ENCODE measurements at regions not wholly inside any gene's neighbourhood (a gene's known extent, or its start where the extent isn't known, plus 50 kb on each side); places are given as distances from the start of the nearest gene placed in this dataset.
"Not testable (repeated sequence)": the region's sequence is repeated elsewhere in the genome, so short reads cannot be mapped to it uniquely, and the experiment has no call there.

- H3K4me3 ChIP-seq (ENCODE audit: low read length) = no peak overlapping the region
- peak; percentile 11 for DNase-seq (ENCODE audit: low read depth, low spot score)
These were observed 115.2 kb upstream of the LNX1 start for GRCh38 chr4:53706422-53707032.

- H3K4me3 ChIP-seq (ENCODE audit: low read length) = no peak overlapping the region
- DNase-seq (ENCODE audit: low read depth, low spot score) = no peak
These were observed 114.7 kb upstream of the LNX1 start for GRCh38 chr4:53705972-53706371.

- H3K4me3 ChIP-seq (ENCODE audit: low read length) = no peak overlapping the region
- DNase-seq (ENCODE audit: low read depth, low spot score) = no peak
These were observed 114.0 kb upstream of the LNX1 start for GRCh38 chr4:53705151-53705764.

- H3K4me3 ChIP-seq (ENCODE audit: low read length) = no peak overlapping the region
- no peak for DNase-seq (ENCODE audit: low read depth, low spot score)
These were observed 113.0 kb upstream of the LNX1 start for GRCh38 chr4:53704329-53704728.

GRCh38 chr4:53703267-53703655 lies 112.0 kb upstream of the LNX1 start:
- no peak overlapping the region for H3K4me3 ChIP-seq (ENCODE audit: low read length)
- DNase-seq (ENCODE audit: low read depth, low spot score) = no peak

GRCh38 chr4:53702334-53703266 lies 111.3 kb upstream of the LNX1 start:
- H3K4me3 ChIP-seq (ENCODE audit: low read length) = no peak overlapping the region
- no peak for DNase-seq (ENCODE audit: low read depth, low spot score)

- not testable (repeated sequence) for DNase-seq (ENCODE audit: low read depth, low spot score); H3K4me3 ChIP-seq (ENCODE audit: low read length)
These were observed 110.0 kb upstream of the LNX1 start for GRCh38 chr4:53701260-53701659.

- not testable (repeated sequence) for H3K4me3 ChIP-seq (ENCODE audit: low read length); DNase-seq (ENCODE audit: low read depth, low spot score)
These were observed 108.0 kb upstream of the LNX1 start for GRCh38 chr4:53699310-53699709.

- H3K4me3 ChIP-seq (ENCODE audit: low read length) = no peak overlapping the region
- DNase-seq (ENCODE audit: low read depth, low spot score) = no peak
These were observed 105.9 kb upstream of the LNX1 start for GRCh38 chr4:53697016-53697685.

GRCh38 chr4:53695540-53696463 lies 104.5 kb upstream of the LNX1 start:
- no peak for DNase-seq (ENCODE audit: low read depth, low spot score)

GRCh38 chr4:53694666-53695065 lies 103.4 kb upstream of the LNX1 start:
- H3K4me3 ChIP-seq (ENCODE audit: low read length) = no peak overlapping the region
- no peak for DNase-seq (ENCODE audit: low read depth, low spot score)

More at GRCh38 chr4:53695540-53696463, 104.5 kb upstream of the LNX1 start:
- H3K4me3 ChIP-seq (ENCODE audit: low read length) = no peak overlapping the region

GRCh38 chr4:53693909-53694308 lies 102.6 kb upstream of the LNX1 start:
- no peak overlapping the region for H3K4me3 ChIP-seq (ENCODE audit: low read length)
- no peak for DNase-seq (ENCODE audit: low read depth, low spot score)

GRCh38 chr4:53693408-53693807 lies 102.1 kb upstream of the LNX1 start:
- DNase-seq (ENCODE audit: low read depth, low spot score) = no peak
- no peak overlapping the region for H3K4me3 ChIP-seq (ENCODE audit: low read length)

GRCh38 chr4:53688186-53688790 lies 97.0 kb upstream of the LNX1 start:
- H3K4me3 ChIP-seq (ENCODE audit: low read length) = no peak overlapping the region
- peak; percentile 6 for DNase-seq (ENCODE audit: low read depth, low spot score)

GRCh38 chr4:53686521-53686920 lies 95.2 kb upstream of the LNX1 start:
- no peak for DNase-seq (ENCODE audit: low read depth, low spot score)
- no peak overlapping the region for H3K4me3 ChIP-seq (ENCODE audit: low read length)

GRCh38 chr4:53684136-53685130 lies 93.1 kb upstream of the LNX1 start:
- H3K4me3 ChIP-seq (ENCODE audit: low read length) = no peak overlapping the region
- DNase-seq (ENCODE audit: low read depth, low spot score) = no peak

- H3K4me3 ChIP-seq (ENCODE audit: low read length) = no peak overlapping the region
- no peak for DNase-seq (ENCODE audit: low read depth, low spot score)
These were observed 91.6 kb upstream of the LNX1 start for GRCh38 chr4:53682908-53683307.

Data from Jurkat, Clone E6-1 (cell line).